Stimulated activated CD8-positive, alpha-beta memory T cell treated with anti-CD3 and anti-CD28 coated beads, Interleukin-4, amount 100 ng/mL, for 24 hours (primary cell): ENCODE measurements at regions not wholly inside any gene's neighbourhood (a gene's known extent, or its start where the extent isn't known, plus 50 kb on each side); places are given as distances from the start of the nearest gene placed in this dataset.
"Not testable (repeated sequence)": the region's sequence is repeated elsewhere in the genome, so short reads cannot be mapped to it uniquely, and the experiment has no call there.

Experiments used
- DNase-seq: peaks from one replicate; pipeline ENCODE4 v3.0.0-alpha.2; 2020; ENCODE audit warnings: low read depth

DNA sequence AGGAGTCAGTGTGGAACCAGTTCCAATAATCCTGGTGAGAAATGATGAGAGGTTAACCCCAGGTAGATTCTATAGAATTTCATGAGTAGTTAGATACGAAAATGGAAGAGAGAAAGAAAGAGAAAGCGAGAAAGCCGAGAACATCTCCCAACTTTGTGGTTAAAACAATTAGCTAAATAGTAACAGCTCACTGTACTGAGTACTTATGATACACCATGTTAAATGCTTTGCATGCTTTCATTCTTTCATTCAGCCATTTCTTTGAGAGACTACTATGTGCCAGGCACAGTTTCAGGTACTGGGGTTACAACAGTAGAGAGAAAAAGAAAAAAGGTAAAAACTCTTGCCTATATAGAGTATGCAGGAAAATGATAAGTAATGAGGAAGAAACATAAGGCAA lies 109.7 kb upstream of the SYT6 start:
- DNase-seq: no peak

DNA sequence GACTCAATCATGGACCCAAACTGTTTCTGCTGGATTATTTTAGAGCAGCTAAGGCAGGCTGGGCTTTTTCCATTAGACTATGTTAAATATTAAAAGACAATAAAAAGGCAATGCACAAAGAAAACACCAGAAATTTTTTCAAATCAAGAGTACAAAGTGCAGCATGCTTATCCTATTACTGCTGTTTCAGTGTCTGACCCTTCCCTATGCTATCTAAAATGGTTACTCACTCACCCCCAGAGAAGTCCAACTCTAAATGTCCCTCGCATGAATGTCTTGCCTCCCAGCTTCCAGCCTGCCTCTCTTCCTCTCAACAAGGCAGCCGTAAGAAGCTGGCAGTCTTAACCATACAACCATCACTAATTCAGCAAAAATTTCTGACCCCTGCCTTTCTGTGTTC lies 108.7 kb upstream of the SYT6 start:
- DNase-seq: no peak

DNA sequence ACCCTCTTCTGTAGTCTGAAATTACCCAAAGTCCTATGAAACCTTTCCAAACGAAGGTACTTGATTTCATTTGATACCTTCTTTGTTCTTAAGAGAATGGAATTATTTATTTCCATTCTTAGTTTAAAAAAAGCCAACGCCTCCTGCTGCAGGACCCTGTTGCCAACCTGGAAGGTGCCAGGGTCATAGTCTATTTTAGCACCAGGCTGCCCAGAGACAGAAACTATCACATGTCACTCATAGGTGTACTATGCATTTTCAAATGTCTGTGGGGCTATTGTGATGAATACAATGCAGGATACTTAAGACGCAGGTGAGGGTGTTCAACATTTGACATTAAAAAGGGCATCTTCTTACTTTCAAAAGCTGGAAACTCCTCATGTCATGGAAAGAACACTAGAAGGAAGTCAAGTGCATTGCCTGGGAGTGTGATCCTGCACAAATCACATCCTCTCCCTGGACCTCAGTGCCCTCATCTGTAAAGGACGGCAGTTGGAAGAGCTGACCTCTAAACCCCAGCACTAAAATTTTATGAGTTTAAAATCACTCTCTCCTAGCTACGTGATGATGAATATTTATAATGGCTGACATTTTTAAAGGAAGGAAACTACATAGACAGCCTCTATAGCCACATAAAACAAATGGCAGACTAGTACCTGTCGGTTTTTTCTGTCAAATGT lies 107.3 kb upstream of the SYT6 start:
- no peak for DNase-seq

DNA sequence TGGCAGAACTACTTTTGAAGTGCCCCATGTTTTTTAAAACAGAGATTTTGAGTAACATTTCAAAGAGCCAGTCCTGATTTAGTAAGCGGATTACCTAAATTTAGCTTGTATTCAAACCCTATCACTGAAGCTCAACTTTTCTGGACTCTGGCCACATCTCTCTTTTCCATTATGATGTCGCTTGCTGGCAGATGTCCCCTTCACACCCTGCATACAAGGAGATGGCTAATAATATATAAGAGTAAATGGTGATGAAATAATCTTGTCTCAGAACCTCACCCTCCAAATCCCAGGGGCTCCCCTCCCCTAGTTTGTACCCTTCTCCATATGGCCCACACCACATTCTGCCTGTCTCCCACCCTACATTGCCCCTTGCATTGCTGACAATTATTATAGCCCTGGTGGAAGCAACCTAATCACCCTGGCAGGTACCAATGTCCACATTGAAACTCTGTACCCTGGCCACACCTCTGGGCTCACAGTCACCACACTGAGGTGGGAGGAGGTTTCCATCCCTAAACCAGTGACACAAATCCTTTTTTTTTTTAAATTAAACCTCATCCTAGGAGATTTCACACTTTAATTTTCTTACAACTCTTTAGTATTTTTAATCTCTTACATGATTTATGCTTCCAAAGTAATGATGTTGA lies 106.0 kb upstream of the SYT6 start:
- no peak for DNase-seq

DNA sequence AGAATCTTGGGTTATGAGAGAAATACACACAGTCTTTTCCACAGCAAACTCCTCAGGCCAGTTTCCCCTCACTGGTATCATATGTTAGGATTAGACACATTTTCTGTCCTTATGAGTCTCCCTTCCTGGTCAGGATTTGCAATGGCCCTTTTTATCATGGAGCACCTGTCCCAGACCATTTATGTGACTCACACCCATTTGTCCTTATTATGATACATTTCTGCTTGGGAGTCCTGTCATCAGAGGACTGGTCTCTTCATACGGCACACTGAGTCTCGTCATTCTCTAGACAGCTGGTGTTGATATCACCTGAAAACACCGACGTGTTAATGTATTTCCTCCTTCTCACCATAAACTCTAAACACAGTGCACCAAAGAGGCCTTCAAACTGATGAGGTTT lies 105.0 kb upstream of the SYT6 start:
- DNase-seq: no peak

GRCh38 chr1:114258074-114258473 lies 104.4 kb upstream of the SYT6 start:
- no peak for DNase-seq

DNA sequence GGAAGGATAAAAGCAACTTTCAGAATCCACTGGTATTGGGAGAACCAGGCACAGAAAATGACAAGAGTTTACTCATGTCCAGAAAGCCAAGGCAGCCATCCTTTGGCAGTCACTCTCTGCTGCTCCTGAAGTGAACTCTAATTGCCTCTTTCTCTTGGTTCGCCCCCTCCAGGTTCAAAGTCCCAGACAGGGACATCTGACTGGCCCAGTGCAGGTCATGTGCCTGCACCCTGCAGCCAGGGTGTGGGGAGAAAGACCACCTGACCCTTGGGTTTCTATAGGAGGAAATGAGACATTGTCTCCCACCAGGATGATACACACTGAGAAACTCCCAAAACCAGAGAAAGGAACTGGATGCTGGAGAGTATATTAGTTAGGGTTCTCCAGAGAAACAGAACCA lies 103.9 kb upstream of the SYT6 start:
- DNase-seq: no peak

DNA sequence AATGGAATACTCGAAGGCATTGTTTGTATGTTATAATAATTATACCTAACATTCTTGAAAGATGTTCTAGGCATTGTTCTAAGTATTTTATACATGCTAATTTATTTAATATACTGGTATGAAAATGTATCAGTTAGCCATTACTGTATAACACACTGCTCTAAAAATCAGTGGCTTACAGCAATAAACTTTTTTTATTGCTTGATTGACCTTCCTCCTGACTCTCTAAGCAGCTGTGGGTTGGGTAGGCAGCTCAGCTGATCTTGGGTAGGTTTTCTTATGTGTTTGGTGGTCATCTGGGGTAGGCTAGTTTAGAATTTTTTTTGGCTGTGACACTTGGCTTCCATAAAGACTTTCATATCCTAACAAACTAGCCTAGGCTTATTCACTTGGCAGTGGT lies 100.2 kb upstream of the SYT6 start:
- no peak for DNase-seq

GRCh38 chr1:114251573-114251939 lies 97.9 kb upstream of the SYT6 start:
- DNase-seq: no peak

GRCh38 chr1:114250683-114251572 lies 97.3 kb upstream of the SYT6 start:
- no peak for DNase-seq

GRCh38 chr1:114249691-114250090 lies 96.0 kb upstream of the SYT6 start:
- no peak for DNase-seq

DNA sequence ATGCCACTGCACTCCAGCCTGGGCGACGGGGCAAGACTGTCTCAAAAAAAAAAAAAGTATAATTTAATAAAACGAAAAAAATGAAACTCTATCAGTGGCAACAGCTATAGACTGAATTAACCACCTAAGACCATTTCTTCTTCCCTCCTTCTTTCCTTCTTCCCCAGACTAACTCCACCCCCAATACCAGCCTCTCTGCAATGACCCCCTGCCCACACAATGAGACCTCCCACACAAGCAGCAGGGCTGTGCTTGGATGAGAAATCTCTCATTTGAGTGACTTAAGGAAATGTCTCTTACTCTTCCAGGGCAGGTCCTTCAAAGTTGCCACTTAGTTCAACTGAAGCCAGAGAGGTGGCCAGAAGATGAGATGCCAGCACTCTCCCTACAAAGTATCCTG lies 94.5 kb upstream of the SYT6 start:
- DNase-seq: no peak

DNA sequence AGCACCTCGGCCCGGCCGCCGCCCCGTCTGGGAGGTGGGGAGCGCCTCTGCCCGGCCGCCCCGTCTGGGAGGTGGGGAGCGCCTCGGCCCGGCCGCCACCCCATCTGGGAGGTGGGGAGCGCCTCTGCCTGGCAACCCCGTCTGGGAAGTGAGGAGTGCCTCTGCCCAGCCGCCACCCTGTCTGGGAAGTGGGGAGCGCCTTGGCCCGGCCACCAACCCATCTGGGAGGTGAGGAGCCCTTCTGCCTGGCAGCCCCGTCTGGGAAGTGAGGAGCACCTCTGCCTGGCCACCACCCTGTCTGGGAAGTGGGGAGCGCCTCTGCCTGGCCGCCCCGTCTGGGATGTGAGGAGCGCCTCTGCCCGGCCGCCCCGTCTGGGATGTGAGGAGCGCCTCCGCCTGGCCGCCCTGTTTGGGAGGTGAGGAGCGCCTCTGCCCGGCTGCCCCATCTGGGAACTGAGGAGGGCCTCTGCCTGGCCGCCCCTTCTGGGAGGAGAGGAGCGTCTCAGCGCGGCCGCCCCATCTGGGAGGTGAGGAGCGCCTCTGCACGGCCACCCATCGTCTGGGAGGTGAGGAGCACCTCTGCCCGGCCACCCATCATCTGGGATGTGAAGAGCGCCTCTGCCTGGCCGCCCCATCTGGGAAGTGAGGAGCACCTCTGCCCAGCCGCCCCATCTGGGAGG lies 89.0 kb upstream of the SYT6 start:
- not testable (repeated sequence) for DNase-seq

GRCh38 chr1:114238053-114238452 lies 84.4 kb upstream of the SYT6 start:
- DNase-seq: no peak

DNA sequence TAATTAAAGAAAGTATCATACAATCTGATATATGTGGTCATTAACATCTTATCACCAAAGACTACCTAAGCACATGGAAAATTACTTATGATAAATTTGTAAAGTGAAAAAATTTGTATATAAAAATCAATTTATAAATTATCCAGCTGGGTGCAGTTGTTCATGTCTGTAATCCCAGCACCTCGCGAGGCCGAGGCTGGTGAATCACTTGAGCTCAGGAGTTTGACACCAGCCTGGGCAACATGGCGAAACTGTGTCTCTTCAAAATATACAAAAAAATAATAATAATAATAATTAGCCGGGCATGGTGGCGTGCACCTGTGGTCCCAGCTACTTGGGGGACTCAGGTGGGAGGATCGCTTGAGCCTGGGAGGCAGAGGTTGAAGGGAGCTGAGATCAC lies 82.8 kb upstream of the SYT6 start:
- no peak for DNase-seq

- no peak for DNase-seq
These were observed 82.3 kb upstream of the SYT6 start for GRCh38 chr1:114235960-114236359.

GRCh38 chr1:114235281-114235680 lies 81.6 kb upstream of the SYT6 start:
- no peak for DNase-seq

DNA sequence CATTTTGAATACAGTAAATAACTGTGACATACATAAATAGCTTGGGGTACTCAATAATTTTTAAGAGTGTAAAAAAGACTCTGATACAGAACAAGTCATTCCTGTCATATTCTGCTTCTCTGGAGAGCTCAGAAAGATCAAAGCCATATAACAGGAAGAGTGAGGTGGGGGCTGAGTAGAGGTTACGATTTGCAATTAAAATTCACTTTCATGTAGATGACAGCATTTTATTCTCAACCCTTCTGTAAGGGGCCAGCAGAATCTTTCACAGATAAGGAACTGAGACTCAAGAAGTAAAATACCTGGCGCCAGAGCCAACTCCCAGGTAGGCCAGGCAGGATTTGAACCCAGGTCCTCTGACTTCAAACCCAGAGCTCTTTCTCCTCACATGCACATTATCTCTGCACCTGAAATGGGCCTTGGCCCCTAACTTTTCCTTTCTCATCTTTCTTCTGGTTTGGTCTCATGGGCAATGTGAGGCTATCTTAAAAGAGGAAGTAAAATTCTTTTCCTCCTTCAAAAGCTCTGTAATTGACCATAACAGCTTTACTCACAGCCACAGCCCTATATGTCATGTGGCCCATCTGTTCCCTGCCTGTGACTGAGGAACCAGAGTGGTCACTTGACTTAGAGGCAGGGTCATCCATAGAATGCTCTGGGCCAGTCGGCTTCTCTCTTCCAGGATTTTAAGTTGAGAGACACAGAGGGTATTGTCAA lies 80.9 kb upstream of the SYT6 start:
- no peak for DNase-seq

- no peak for DNase-seq
These were observed 79.0 kb upstream of the SYT6 start for GRCh38 chr1:114232691-114233090.

DNA sequence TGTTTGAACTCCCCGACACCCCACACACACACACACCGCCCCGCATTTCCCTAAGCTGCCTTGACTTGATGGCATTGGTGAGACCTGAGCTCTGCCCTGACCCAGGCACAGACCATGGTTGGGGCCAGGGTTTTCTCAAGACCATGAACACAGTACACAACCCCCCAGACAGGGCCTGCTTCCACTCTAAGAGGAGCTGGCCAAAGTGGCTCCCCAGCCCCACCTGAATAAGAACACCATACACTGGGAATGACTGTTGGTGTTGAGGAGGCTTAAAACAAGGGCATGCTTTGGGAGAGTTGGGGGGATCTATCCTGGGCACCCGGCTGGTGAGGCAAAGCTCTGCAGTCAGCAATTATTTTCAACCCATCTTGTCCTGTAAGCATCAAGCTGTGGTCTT lies 77.6 kb upstream of the SYT6 start:
- DNase-seq: no peak

- no peak for DNase-seq
These were observed 75.7 kb upstream of the SYT6 start for GRCh38 chr1:114229368-114229767.

DNA sequence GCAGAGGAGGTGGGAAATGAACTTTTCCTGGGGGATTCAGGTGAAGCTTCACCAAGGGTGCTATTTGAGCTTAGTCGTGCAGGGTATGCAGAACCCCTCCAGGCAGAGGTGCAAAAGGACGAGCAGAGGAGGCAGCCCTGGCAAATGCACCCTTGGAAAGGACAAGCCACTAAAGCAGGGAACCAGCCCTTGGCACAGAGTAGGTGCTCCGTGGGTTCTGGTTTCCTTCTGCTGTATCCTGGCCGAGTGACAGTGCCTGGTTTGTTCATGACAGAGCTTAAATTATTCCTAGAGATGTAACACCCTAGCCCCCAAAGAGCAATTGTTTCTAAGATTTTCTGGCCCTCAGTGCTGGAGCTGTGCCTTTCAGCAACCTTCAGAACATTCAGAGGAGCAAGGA lies 73.4 kb upstream of the SYT6 start:
- DNase-seq: no peak
